ENCODE measurements at regions not wholly inside any gene's neighbourhood (a gene's known extent, or its start where the extent isn't known, plus 50 kb on each side); places are given as distances from the start of the nearest gene placed in this dataset.

DNA sequence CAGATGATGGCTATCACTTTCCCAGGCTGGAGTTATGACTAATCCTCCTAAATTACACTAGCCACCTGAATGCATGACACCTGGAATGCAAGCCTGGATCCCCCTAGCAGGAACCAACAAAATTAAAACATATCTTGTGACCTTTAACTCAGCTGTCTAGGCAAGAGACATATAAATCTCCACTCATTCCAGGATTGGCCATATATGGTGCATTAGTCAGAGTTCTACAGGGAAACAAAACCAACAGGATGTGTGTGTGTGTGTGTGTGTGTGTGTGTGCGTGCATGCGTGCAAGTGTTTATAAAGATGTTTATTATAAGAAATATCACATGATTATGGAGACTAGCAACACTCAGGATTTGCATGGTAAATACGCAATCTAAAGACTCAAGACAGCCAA is 212.8 kb downstream of the KIF21A start:
- TF ChIP-seq, protein P1, sequence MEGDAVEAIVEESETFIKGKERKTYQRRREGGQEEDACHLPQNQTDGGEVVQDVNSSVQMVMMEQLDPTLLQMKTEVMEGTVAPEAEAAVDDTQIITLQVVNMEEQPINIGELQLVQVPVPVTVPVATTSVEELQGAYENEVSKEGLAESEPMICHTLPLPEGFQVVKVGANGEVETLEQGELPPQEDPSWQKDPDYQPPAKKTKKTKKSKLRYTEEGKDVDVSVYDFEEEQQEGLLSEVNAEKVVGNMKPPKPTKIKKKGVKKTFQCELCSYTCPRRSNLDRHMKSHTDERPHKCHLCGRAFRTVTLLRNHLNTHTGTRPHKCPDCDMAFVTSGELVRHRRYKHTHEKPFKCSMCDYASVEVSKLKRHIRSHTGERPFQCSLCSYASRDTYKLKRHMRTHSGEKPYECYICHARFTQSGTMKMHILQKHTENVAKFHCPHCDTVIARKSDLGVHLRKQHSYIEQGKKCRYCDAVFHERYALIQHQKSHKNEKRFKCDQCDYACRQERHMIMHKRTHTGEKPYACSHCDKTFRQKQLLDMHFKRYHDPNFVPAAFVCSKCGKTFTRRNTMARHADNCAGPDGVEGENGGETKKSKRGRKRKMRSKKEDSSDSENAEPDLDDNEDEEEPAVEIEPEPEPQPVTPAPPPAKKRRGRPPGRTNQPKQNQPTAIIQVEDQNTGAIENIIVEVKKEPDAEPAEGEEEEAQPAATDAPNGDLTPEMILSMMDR (IDR thresholded peaks at IDR 0.05; ENCODE audit: low read depth, low read length), result no peak
- no peak for TF ChIP-seq EZH2phosphoT487 (IDR thresholded peaks at IDR 0.05; ENCODE audit: low read depth)

All from OCI-LY3 (cell line).